GM12872 (cell line): ENCODE measurements at regions not wholly inside any gene's neighbourhood (a gene's known extent, or its start where the extent isn't known, plus 50 kb on each side); places are given as distances from the start of the nearest gene placed in this dataset.

Source experiments
- CTCF ChIP-seq: IDR thresholded peaks from 3 replicates; pipeline ENCODE4 v1.5.1; 2011; ENCODE audit warnings: low read depth, mild to moderate bottlenecking, low read length, moderate library complexity; ENCODE audit not compliant: insufficient read depth

- no peak for TF ChIP-seq CTCF
Measured at GRCh38 chr14:40265096-40265495, 832.9 kb upstream of the FBXO33 start.

GRCh38 chr14:40252817-40253447, 820.7 kb upstream of the FBXO33 start:
- TF ChIP-seq CTCF = 0 out of 3 replicates have a peak, but pooled peaks have one; percentile 7

- TF ChIP-seq CTCF = no peak
Measured at GRCh38 chr14:40248671-40249070, 816.4 kb upstream of the FBXO33 start.

GRCh38 chr14:40240245-40240859, 808.1 kb upstream of the FBXO33 start:
- no peak for TF ChIP-seq CTCF

- TF ChIP-seq CTCF = no peak
Measured at GRCh38 chr14:40232302-40232701, 800.1 kb upstream of the FBXO33 start.

- TF ChIP-seq CTCF = no peak
Measured at GRCh38 chr14:40229676-40230075, 797.4 kb upstream of the FBXO33 start.

GRCh38 chr14:40222996-40223395, 790.8 kb upstream of the FBXO33 start:
- no peak for TF ChIP-seq CTCF
